Fibroblast of mammary gland (primary cell): ENCODE measurements at regions not wholly inside any gene's neighbourhood (a gene's known extent, or its start where the extent isn't known, plus 50 kb on each side); places are given as distances from the start of the nearest gene placed in this dataset.

Experiments
- DNase-seq: peaks from one replicate; pipeline ENCODE4 v3.0.0-alpha.2; 2010; ENCODE audit warnings: low read depth
- H3K4me3 ChIP-seq: 2 replicates; pipeline ENCODE4 v1.5.1; 2011; ENCODE audit warnings: low read depth, mild to moderate bottlenecking, low read length, moderate library complexity; ENCODE audit not compliant: control insufficient read depth
- TF ChIP-seq, protein P1 (sequence below): conservative IDR thresholded peaks from 2 replicates; pipeline ENCODE4 v1.5.1; 2011; ENCODE audit warnings: low read depth, low read length, inconsistent platforms; ENCODE audit not compliant: control insufficient read depth, insufficient read depth

- no peak overlapping the region for H3K4me3 ChIP-seq
- DNase-seq, result peak; percentile 53
- TF ChIP-seq, protein P1, sequence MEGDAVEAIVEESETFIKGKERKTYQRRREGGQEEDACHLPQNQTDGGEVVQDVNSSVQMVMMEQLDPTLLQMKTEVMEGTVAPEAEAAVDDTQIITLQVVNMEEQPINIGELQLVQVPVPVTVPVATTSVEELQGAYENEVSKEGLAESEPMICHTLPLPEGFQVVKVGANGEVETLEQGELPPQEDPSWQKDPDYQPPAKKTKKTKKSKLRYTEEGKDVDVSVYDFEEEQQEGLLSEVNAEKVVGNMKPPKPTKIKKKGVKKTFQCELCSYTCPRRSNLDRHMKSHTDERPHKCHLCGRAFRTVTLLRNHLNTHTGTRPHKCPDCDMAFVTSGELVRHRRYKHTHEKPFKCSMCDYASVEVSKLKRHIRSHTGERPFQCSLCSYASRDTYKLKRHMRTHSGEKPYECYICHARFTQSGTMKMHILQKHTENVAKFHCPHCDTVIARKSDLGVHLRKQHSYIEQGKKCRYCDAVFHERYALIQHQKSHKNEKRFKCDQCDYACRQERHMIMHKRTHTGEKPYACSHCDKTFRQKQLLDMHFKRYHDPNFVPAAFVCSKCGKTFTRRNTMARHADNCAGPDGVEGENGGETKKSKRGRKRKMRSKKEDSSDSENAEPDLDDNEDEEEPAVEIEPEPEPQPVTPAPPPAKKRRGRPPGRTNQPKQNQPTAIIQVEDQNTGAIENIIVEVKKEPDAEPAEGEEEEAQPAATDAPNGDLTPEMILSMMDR, result no peak
Measured at GRCh38 chr10:29746080-29746797, 111.5 kb upstream of the SVIL start.

DNA sequence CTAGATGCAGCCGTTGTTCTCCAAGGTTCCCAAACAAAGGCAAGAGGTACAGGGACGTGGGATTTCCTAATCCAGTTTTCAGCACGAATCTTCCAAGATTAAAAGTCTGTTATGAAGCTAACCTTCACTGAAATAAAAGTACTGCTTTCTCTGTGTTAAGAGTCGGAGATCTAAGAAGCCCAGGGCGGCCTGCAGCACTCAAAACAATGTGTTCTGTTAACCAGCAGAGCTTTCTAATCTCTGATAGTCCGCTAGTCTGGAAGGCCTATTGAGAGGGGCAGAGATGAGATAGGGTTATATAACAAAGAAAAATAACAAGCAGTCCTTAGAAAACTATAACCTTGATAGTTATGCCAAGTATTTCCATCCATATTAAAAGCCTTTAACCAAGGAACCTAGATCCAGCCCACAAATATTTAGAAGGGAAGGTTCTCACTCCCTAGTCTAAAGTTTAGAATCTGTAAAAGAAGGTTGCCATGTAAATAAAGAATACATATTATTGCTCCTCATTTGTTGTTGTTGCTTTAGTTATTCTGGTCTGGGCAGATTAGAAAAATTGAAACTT is 106.3 kb upstream of the SVIL start:
- H3K4me3 ChIP-seq, result no peak overlapping the region
- TF ChIP-seq, protein P1, result no peak
- DNase-seq, result no peak

GRCh38 chr10:29738341-29738740 is 103.6 kb upstream of the SVIL start:
- TF ChIP-seq, protein P1, result no peak

GRCh38 chr10:29737074-29737593 is 102.4 kb upstream of the SVIL start:
- DNase-seq, result no peak
- no peak overlapping the region for H3K4me3 ChIP-seq
- TF ChIP-seq, protein P1, result no peak

More at GRCh38 chr10:29738341-29738740, 103.6 kb upstream of the SVIL start:
- DNase-seq, result no peak
- H3K4me3 ChIP-seq, result no peak overlapping the region

GRCh38 chr10:29736366-29737073 is 101.7 kb upstream of the SVIL start:
- TF ChIP-seq, protein P1, result no peak
- H3K4me3 ChIP-seq, result peak overlapping the region; percentile 66
- DNase-seq, result no peak

GRCh38 chr10:29735628-29736365 is 101.0 kb upstream of the SVIL start:
- DNase-seq, result peak; percentile 60
- peak overlapping the region; percentile 66 for H3K4me3 ChIP-seq
- TF ChIP-seq, protein P1, result peak; percentile 63
